ENCODE measurements at regions not wholly inside any gene's neighbourhood (a gene's known extent, or its start where the extent isn't known, plus 50 kb on each side); places are given as distances from the start of the nearest gene placed in this dataset.

DNA sequence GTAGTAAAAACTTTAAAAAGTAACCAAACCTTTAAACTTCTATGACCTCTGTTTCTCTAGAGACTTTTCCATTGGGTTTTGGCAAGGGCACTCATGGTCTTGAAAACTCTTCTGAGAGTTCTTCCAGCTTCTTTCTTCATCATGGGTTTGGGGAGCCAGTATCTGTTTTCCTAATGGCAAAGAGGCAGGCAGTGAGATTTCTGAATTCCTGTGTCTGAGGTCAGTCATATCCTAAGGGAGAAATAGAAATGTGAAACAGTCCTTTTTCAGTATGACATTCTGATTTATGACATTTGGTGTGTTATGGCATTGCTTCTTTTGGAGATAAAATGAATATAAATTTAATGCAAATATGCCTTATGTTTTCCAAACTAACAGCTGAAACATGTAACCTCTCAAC is 518.5 kb upstream of the MARCKS start:
- TF ChIP-seq CTCF (IDR thresholded peaks at IDR 0.05) (no peak), JUND (IDR thresholded peaks at IDR 0.05) (no peak), SMC3 (IDR thresholded peaks at IDR 0.05; ENCODE audit: low read depth, low read length) (no peak), EP300 (IDR thresholded peaks at IDR 0.05; ENCODE audit: borderline replicate concordance in 1 of 2, low read depth in 1 of 2, low read length in 1 of 2) (no peak), NRF1 (IDR thresholded peaks at IDR 0.05; ENCODE audit: low read depth, low read length) (no peak), RCOR1 (IDR thresholded peaks at IDR 0.05; ENCODE audit: low read length) (no peak)

All from SK-N-SH (cell line).